A673 (cell line): ENCODE measurements at regions not wholly inside any gene's neighbourhood (a gene's known extent, or its start where the extent isn't known, plus 50 kb on each side); places are given as distances from the start of the nearest gene placed in this dataset.

Experiments
- BruUV-seq: library from RNA; stranded (reverse); fragments of 400-500 nt; replicated peaks from 2 replicates; lab custom pipeline; 2021; lab: Mats Ljungman, UMichigan
- CTCF ChIA-PET: fragments of 300-600 bp; sonication (Branson Sonifier 250); formaldehyde crosslinking; loops from one replicate; lab custom pipeline; 2022; ENCODE audit warnings: antibody characterized with exemption; lab: Charles Lee
- POLR2A ChIA-PET: fragments of 300-600 bp; sonication (Branson Sonifier 250); formaldehyde crosslinking; loops from one replicate; lab custom pipeline; 2022; ENCODE audit warnings: antibody characterized with exemption; ENCODE audit not compliant: low non-redundant PET; lab: Charles Lee
- DNase-seq: peaks from one replicate; pipeline ENCODE4 v3.0.0-alpha.2; 2015; ENCODE audit warnings: low spot score
- H3K27ac ChIP-seq: fragments of 200-600 bp; sonication (generic); 2 replicates; pipeline ENCODE4 v1.5.1; 2016; ENCODE audit warnings: mixed run types, low read depth, mild to moderate bottlenecking, mixed read lengths, antibody characterized with exemption, low read length; ENCODE audit not compliant: poor library complexity, severe bottlenecking
- H3K27me3 ChIP-seq: fragments of 200-600 bp; sonication (generic); replicated peaks from 2 replicates; pipeline ENCODE4 v1.6.1; 2017; ENCODE audit warnings: mixed run types, low read depth, mild to moderate bottlenecking, mixed read lengths, antibody characterized with exemption, low read length; ENCODE audit not compliant: insufficient read depth, poor library complexity
- H3K36me3 ChIP-seq: fragments of 200-600 bp; sonication (generic); 2 replicates; pipeline ENCODE4 v1.6.1; 2016; ENCODE audit warnings: mixed run types, mild to moderate bottlenecking, mixed read lengths, antibody characterized with exemption, low read length; ENCODE audit not compliant: insufficient read depth, poor library complexity, severe bottlenecking
- H3K4me1 ChIP-seq: fragments of 200-600 bp; sonication (generic); 2 replicates; pipeline ENCODE4 v1.6.1; 2017; ENCODE audit warnings: mixed run types, mild to moderate bottlenecking, mixed read lengths, antibody characterized with exemption, low read length; ENCODE audit not compliant: insufficient read depth, poor library complexity, severe bottlenecking
- H3K4me3 ChIP-seq: fragments of 200-600 bp; sonication (generic); 2 replicates; pipeline ENCODE4 v1.5.1; 2016; ENCODE audit warnings: low read depth, mixed run types, mild to moderate bottlenecking, mixed read lengths, low read length; ENCODE audit not compliant: poor library complexity, severe bottlenecking
- H3K9me3 ChIP-seq: fragments of 200-600 bp; sonication (generic); 2 replicates; pipeline ENCODE4 v1.6.1; 2016; ENCODE audit warnings: mixed run types, low read depth, mild to moderate bottlenecking, mixed read lengths, antibody characterized with exemption, low read length; ENCODE audit not compliant: poor library complexity, severe bottlenecking
- EZH2 ChIP-seq: fragments of 200-600 bp; sonication (generic); IDR thresholded peaks from 2 replicates; pipeline ENCODE4 v1.6.1; 2017; ENCODE audit warnings: borderline replicate concordance, low read depth, mild to moderate bottlenecking, mixed read lengths, antibody characterized with exemption, low read length; ENCODE audit not compliant: poor library complexity, severe bottlenecking
- intact Hi-C: fragments of 100-400 bp; cut with micrococcal nuclease; formaldehyde crosslinking; loops from one replicate; pipeline ENCODE4 v1.10.0; 2022; ENCODE audit not compliant: unreplicated experiment
- TF ChIP-seq, protein P1 (sequence below): fragments of 300-800, 200-600 bp; sonication (generic); conservative IDR thresholded peaks from 2 replicates; pipeline ENCODE4 v1.5.1; 2017; ENCODE audit warnings: low read depth, mild to moderate bottlenecking, antibody characterized with exemption, low read length, moderate library complexity, mixed read lengths

DNA sequence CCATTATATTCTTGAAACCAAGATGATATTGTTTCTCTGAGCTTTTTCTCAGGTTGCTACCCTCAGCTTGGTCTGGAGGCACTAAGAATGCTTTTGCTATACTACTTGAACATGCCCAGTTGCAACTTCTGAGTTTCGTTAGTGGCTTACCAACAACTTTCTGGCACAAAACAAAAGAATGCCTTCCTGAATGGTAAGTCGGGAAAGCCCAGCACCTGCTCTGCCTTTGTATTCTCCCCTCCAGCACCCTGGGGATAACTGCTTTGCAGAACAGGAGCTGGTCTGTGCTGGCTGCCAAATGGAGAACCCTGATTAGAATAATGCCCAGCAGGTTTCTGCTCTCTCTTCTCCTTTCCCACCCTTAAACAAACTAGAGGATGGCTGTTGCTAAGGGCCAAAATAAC lies 149.3 kb downstream of the TGFB2 start:
- POLR2A ChIA-PET = no interaction called here
- H3K4me3 ChIP-seq = no peak overlapping the region

DNA sequence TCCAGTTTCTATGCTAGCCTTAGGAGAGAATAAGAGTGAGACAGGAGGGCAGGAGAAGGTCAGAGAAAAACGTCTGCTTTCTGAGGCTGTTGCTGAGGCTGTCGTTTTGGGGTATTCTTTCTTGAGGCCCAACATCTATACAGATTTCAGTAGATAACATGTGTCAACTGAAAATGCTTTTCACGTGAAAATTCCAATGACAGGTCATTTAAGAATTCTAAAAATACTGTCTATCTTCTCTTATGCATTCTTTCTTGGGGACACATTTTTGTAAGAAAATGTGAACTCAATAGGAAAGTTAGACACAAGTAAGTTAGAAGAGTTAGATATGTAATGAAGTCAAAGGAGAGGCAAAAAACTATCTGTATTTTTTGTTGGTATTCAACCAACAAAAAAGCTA lies 150.8 kb downstream of the TGFB2 start:
- H3K9me3 ChIP-seq = no peaks in the 10 kb centered on the region
- BruUV-seq = no TSS peak
- no peaks in the 10 kb centered on the region for H3K27me3 ChIP-seq
- no peaks in the 10 kb centered on the region for H3K36me3 ChIP-seq
- ChIA-PET CTCF (no interaction called here), POLR2A (no interaction called here)
- peaks cover 10% of the 10 kb centered on the region for H3K4me1 ChIP-seq
- H3K4me3 ChIP-seq = no peak overlapping the region
- H3K27ac ChIP-seq = no peak overlapping the region
- intact Hi-C loops = no loop called here
- DNase-seq = no peak
- TF ChIP-seq, protein P1, sequence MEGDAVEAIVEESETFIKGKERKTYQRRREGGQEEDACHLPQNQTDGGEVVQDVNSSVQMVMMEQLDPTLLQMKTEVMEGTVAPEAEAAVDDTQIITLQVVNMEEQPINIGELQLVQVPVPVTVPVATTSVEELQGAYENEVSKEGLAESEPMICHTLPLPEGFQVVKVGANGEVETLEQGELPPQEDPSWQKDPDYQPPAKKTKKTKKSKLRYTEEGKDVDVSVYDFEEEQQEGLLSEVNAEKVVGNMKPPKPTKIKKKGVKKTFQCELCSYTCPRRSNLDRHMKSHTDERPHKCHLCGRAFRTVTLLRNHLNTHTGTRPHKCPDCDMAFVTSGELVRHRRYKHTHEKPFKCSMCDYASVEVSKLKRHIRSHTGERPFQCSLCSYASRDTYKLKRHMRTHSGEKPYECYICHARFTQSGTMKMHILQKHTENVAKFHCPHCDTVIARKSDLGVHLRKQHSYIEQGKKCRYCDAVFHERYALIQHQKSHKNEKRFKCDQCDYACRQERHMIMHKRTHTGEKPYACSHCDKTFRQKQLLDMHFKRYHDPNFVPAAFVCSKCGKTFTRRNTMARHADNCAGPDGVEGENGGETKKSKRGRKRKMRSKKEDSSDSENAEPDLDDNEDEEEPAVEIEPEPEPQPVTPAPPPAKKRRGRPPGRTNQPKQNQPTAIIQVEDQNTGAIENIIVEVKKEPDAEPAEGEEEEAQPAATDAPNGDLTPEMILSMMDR = no peak
- TF ChIP-seq EZH2 = no peak

More for the DNA sequence above, 149.3 kb downstream of the TGFB2 start:
- Histone ChIP-seq H3K9me3 (no peaks in the 10 kb centered on the region), H3K27ac (no peak overlapping the region), H3K4me1 (peaks cover 10% of the 10 kb centered on the region), H3K36me3 (no peaks in the 10 kb centered on the region), H3K27me3 (no peaks in the 10 kb centered on the region)
- CTCF ChIA-PET = no interaction called here
- DNase-seq = no peak
- intact Hi-C loops = no loop called here
- no TSS peak for BruUV-seq
- TF ChIP-seq, protein P1 = no peak
- no peak for TF ChIP-seq EZH2

DNA sequence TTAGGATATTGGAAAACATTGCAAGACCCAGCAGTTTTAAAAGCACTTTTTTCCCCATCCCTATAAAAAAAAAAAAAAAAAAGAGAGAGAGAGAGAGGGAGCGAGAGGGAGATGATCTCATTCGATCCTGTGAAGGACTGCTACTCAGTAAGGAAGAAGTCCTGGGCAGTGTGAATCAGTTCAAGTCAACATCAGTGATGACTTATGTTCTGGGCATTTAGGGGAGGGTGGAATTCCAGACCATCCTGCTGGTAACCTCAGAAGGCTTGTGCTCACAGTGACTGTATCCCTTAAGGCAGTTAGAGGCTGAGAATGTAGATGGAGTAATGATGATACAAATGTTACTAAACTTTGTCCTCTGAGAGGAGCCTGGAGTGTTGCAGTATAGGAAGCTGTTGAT lies 151.4 kb downstream of the TGFB2 start:
- TF ChIP-seq EZH2 = no peak
- TF ChIP-seq, protein P1 = no peak
- H3K4me1 ChIP-seq = peaks cover 10% of the 10 kb centered on the region
- BruUV-seq = no TSS peak
- intact Hi-C loops = no loop called here
- CTCF ChIA-PET = no interaction called here
- no peaks in the 10 kb centered on the region for H3K36me3 ChIP-seq
- no peak for DNase-seq
- no peak overlapping the region for H3K4me3 ChIP-seq
- no peak overlapping the region for H3K27ac ChIP-seq
- no peaks in the 10 kb centered on the region for H3K9me3 ChIP-seq
- POLR2A ChIA-PET = no interaction called here
- H3K27me3 ChIP-seq = no peaks in the 10 kb centered on the region
